GM18907 (cell line): ENCODE measurements at regions not wholly inside any gene's neighbourhood (a gene's known extent, or its start where the extent isn't known, plus 50 kb on each side); places are given as distances from the start of the nearest gene placed in this dataset.
"Not testable (repeated sequence)": the region's sequence is repeated elsewhere in the genome, so short reads cannot be mapped to it uniquely, and the experiment has no call there.

Experiments
- ATAC-seq: cut with Tn5 transposase; IDR thresholded peaks from one replicate; pipeline ENCODE4 v1.9.1; 2021; ENCODE audit warnings: mild to moderate bottlenecking, moderate library complexity; ENCODE audit not compliant: unreplicated experiment

DNA sequence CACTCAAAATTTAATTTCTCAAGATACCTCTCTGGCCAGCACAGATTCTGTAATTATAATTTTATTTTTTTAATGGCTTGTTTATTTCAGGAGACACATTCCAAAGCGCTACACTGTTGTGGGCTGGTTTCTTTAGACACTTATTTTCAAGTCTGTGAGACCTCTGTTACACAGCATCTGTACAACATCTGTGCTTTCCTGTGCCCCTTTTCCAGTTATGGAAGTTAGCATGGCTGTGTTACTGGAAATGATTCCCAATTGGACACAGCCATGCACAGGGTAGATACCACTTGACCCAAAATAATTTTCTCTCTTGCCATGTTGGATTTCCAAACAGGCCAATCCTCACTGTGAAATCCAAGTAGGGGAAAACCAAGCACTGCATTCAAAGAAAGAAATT lies 172.3 kb upstream of the ADCY1 start:
- no peak for ATAC-seq

DNA sequence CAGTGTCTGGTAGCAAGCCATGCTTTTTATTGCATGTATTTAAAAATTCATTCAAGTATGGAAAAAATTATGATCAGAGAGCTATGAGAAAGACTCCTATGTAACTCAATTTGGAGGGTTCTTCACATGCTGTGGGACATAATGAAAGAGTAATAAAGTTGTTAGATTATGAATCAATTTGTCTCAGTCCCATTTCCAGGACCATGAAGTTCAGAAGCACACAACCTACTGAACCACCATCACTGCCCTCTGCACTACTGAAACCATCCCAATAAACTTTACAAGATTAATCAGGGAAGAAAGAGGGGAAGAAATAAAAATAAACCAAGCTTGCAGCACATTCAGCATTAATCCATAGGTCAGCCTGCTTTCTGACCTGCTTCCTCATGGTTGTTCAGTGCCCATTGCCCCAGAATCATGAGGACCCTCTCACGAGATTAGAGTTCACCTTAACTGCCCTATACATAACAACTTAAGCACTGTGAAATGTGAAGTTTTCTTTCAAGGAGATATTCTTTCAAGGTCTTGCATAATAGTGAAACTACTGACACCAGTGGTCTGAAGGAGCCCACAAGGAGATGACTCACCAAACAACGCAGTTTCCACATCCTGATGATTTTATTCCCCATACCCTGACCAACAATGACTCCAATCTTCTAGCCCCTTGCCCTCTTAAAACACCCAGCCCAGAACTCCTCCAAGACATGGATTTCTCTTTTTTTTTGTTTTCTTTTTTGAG lies 171.5 kb upstream of the ADCY1 start:
- ATAC-seq = no peak

DNA sequence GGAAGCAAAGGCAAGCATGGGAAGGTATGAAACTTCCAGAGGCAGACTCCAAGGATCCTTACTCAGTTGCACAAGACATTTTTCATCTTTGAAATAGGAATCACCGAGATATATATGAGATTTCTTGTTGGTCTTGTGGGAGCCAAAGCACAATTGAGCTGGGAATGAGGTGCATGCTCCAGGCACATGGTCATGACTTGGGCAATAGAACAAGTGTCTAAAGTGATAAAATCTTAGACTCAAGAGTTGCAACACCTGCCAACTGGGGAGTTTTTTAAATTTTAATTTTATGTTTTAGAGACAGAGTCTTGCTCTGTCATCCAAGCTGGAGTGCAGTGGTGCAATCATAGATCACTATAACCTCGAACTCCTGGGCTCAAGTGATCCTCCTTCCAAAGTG lies 169.5 kb upstream of the ADCY1 start:
- ATAC-seq = no peak

DNA sequence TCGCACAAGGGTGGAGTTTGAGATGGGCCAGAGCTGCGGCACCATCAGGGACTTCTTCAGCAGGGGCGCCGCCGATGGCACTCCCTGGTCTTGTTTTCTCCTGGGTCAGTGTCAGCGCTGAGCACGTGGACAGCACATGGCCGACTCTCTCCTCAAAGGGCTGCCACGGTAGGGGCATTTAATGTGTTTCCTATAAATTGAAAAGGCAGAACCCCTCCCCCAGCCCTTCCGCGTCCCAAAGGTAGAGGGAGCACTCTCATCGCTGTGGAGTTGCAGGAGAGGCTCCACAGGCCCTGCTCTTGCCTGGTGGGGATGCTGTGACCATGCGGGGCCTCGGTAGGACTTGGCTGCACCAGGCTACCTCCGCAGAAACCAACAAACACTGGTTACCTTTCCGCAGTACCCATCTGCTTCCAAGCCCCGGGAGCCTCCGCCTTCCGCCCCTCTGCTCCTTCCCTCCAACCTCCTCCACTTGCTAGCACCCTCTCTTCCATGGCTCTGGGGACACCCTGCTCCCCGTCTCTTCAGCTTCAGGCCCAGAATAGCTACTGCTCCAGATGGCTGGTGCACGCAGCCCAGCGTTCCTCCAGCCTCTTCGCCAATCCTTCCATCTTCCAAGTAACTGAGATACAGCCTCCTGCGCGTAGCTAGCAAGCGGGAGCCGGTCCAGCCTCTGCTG lies 166.3 kb upstream of the ADCY1 start:
- no peak for ATAC-seq

DNA sequence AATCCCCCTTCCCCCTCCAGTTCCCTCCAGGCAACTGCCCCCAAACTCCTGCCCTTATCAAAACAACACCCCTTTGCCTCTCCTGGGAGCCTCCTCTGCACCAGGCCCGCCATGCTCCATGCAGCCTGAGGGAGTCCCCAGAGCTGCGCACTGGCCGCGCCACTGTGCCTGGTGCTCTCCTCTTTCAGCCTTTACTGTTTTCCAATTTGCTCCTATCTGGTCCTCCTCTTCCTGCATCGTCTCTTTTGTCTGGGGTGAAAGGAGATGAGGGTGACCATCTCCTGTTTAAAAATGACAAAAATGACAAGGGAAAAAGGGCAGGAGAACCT lies 165.8 kb upstream of the ADCY1 start:
- no peak for ATAC-seq

DNA sequence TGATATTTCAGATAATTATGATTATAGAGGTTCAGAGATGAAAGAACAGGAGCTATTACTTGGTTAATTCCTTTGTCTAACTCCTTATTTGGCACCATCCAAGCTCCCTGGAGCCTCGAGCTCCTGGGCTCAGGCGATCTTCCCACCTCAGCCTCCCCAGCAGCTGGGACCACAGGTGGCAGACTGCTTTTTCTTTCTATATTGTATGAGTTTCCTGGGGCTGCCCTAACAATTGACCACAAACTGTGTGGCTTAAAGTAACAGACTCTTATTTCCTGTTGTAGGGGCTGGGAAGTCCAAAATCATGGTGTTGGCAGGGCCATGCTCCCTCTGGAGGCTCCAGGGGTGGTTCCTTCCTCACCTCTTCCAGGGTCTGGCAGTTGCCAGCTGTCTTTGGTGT lies 163.3 kb upstream of the ADCY1 start:
- no peak for ATAC-seq

DNA sequence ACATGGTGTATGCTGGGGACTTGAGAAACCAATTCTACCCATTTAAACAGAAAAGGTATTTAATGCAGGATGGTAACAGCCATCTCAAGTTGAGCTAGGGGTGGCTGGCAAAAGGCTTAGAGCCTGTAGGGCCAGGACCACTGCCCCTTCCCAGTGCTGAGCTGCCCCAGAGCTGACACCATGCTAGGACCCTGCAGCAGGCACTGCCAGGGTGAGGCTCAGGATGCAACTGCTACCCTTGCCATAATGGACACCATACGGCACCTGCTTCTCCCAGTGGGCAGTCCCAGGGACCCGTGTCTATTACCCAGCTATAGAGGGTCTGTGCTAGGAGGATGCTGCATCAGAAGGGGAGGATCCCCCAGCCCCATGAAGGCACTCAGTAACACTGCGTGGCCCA lies 160.7 kb upstream of the ADCY1 start:
- ATAC-seq = no peak

DNA sequence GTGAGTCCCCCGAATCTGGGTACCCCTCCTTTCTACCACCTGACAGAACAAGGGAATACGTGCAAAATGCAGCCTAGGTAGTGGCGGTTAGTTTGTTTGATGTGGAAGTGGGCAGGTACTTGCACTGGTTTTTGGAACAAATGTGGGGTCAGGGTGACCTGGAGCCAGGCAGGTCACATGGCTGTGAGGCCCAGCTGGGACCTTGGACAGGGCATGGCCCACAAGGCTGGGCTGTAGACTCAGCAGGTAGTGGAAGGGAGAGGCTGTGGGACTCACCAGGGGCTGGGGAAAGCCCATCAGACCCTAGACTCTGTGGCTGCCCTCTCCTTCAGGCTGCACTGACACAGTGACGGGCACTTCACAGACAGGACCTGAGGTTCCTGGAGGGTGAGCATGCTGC lies 159.9 kb upstream of the ADCY1 start:
- no peak for ATAC-seq

DNA sequence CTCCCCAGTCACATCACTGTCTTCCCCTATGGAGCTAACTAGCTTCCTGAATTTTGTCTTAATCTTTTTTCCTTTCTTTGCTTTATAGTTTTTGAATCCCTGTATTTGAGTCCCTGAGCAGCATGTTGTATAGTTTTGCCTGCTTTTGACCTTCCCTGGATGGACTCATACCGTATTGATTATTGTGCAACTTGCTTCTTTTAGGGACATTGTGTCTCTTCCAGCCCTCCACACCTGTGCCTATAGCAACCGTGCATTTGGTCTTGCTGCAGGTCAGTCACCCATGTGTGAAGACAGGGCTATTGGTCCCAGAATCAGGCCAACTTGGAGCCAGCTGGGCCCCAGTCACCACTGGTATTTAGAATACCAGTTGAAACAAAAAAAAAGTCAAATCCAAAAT lies 158.9 kb upstream of the ADCY1 start:
- no peak for ATAC-seq

DNA sequence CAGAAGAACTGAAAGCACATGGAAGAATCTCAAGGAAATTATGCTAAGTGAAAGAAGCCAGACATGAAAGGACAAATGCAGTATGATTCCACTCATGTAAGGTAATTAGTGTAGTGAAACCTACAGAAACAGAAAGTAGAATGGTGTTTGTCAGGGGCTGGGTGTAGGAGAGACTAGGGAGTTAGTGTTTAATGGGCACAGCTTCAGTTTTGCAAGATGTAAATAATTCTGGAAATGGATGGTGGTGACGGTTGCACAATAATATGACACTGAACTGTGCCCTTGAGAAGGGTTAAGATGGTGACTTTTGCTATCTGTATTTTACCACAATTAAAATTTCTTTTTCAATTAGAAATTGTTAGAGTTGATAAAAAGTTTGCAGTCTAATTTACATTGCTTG lies 157.3 kb upstream of the ADCY1 start:
- ATAC-seq = no peak

DNA sequence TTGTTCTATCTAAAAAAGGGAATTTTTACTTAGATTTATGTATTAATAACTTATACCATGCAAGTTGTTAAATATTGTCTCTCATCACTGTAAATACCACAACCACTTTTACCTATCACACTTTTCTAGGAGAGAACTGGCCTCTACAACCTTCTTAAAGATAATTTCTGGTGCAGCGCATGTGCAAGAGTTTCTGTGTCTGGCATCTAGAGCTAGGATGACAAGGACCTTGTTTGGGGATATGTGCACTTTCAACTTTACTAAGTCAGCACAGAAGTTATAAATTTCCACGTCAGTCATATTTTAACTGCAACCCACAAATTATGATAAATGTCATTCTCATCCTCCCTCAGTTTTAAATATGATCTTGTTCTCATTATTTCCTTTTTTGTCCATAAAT lies 156.9 kb upstream of the ADCY1 start:
- ATAC-seq = no peak

DNA sequence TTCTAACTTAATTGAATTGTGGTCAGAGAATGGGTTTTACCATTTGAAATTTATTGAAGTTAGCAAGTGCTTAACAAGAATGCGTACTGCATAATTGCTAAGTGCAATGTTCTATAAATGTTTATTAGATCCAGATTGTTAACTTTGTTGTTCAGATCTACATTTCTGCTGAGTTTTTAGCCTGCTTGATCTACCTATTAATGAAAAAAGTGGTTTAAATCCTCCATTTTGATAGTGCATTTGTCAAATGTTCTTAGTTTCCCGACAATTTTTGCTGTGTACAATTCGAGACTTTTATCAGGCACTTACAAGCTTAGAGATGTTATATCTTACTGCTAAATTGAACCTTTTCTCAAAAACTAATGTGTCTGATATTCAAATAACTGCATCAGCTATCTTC lies 156.4 kb upstream of the ADCY1 start:
- ATAC-seq = no peak

DNA sequence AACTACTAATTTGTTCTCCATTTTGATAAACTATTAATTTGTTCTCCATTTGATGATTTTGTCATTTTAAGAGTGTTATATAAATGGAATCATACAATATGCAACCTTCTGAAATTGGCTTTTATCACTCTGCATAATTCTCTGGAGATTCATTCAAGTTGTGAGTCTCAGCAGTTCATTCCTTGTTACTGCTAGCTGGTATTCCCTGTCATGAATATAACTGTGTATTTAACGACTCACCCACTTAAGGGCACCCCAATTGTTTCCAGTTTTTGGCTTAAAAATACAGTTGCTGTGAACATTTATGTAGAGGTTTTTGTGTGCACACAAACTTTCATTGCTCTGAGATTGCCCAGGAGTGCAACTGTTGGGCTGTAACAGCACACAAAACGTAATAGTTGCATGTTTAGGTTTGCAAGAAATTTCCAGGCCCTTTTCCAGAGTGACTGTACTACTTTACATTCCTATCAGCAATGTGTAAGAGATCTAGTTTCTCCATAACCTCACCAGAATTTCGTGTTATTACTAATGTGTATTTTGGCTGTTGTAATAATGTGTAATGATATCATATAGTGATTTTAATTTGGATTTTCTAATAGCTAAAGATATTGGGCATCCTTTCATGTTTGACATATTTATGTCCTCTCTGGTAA lies 153.2 kb upstream of the ADCY1 start:
- ATAC-seq = no peak

DNA sequence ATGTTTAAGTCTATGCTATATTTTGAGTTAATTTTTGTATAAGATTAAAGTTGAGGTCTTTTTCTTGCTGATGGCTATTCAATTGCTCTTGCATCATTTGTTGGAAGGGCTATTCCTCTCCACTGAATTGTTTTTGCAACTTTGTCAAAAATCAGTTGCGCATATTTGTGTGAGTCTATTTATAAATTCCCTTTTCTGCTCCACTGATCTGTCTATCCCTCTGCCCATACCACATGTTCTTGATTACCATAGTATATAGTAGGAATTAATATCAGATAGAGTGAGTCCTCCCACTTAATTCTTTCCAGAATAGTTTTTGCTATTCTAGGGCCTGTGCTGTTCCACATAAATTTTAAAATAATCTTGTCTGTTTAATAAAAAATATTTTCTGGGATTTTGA lies 152.4 kb upstream of the ADCY1 start:
- ATAC-seq = no peak

DNA sequence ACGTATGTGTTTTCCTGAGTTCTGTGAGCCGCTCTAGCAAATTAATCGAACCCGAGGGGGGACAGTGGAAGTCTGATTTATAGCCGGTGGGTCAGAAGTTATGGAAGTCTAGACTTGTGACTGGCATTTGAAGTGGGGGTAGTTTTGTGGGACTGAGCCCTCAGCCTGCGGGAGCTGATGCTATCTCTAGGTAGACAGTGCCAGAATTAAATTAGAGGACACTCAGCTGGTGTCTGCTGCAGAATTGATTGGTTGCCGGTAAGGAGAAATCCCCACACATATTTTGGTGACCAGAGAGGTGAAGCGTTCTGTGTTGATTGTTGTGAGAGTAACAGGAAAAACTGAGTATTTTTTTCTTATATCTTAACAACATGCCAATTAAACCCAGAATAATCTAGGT lies 143.8 kb upstream of the ADCY1 start:
- ATAC-seq = no peak

DNA sequence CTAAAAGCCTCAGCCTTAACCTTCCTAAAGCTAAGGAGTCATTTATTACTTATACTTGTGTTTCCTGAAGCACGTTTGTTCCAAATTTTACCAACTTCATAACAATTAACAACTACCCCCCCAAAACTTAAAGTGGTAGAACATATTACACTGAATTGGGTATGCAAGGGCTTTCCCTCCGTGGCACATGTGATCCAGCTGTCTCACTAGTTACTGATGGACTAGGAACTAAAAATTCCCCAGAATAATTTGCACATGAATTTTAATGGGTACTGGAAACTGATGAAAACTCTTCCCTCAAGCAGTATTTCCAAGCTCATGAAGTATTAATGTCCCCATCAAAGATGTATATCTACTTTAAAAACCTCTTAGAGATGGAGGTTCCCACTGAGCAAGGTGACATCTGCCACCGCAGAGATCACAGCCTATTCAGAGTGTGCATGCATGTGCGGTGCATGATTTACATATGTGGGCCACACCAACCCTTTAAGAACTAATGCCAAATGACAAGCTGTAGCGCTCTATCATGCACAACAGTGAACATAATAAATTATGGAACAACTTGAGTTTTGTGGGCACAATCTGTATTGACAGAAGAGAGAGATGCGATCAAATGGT lies 139.9 kb upstream of the ADCY1 start:
- no peak for ATAC-seq

DNA sequence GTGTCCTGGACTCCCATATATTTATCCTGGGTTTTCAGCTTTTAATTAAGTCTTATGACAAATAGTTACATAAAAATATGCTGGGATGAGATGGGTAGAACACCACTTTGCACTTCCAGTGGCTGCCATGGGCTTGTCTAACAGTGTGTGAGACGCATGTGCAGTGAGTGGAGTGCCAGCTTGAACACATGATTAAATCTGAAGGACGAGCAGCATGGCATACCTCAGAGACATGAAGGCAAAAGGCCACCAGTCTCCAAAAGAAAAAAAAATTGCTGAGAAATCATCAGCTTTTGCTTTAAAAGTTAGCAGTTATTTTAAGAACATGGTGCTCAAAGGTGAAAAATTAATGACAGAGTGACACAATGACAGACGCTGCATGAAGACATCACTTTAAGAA lies 139.0 kb upstream of the ADCY1 start:
- ATAC-seq = no peak

DNA sequence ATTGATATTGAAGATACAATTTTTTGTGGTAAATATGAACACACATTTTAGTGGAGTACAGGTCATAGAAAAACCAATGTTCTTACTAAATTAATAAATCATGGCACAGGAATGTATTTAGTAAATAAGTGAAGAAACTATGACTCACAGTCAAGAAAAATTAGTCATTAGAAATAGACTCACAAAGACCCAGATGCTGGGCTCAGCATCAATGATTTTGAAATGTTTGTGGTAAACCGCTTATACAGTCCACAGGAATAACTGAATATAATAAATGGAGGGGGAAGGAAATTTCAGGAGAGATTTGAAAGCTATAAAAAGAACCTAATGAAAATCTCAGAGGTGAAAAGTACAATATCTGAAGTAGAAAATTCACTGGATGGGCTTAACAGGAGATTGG lies 138.3 kb upstream of the ADCY1 start:
- ATAC-seq = no peak

DNA sequence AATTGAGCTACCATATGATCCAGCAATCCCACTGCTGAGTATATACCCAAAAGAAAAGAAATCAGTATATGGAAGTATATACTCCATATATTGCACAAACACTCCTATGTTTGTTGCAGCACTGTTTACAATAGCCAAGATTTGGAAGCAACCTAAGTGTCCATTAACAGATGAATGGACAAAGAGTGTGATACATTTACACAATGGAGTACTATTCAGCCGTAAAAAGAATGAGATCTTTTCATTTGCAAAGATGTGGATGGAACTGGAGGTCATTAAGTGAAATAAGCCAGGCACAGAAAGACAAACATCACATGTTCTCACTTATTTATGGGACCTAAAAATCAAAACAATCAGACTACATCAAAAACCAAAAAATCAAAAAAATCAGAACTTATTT lies 133.4 kb upstream of the ADCY1 start:
- not testable (repeated sequence) for ATAC-seq

DNA sequence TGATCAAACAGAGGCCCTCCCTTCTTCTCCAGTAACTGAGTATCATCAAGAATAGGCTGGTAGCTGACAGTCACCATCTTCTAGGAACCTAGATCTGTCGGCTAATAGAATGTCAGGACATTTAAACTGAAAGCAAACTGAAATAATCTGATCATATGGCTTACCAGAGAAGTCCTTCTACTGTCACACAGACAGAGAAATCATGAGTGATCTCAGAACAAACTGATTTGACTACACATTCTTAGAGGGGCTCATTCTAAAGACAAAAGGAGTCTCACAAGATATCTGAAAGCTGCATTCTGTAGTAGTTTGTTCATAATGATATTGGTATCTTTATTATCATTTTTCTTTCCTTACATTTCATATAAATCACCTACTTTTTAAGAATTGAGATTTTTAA lies 130.9 kb upstream of the ADCY1 start:
- ATAC-seq = no peak

DNA sequence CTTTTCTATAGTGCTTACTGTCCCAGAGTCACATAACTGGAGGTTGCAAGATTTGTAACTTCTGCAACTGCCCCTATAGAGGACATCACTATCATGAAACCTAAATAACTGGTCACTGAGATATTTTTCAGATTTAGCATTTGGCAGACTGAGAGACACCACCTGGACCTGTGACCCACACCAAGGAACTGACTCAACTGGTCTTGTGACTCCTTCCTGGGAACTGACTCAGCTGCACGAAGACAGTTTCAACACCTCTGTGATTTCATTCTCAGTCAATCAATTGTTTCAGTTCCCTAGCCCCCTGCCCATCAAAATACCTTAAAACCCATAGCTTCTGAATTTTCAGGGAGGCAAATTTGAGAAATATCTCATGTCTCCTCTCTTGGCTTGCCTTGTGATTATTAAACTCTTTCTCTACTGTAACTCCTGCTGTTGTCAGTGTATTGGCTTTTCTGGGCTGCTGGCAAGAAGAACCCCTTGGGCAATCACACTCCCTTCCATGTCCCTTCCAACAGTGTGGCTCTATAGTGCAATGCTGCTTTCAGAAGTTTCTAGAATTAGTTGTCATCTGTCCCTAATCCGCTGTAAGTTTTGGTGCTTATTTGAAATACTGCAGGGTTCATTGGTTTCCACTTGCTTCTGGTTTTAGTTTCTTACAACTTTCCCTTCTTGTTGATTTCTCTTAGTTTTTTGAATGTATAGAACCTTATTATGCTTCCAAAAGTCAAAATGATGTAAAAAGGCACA lies 127.8 kb upstream of the ADCY1 start:
- no peak for ATAC-seq
